DMS114 treated with DMSO at 0.1 percent for 48 hours (cell line): ENCODE measurements at regions not wholly inside any gene's neighbourhood (a gene's known extent, or its start where the extent isn't known, plus 50 kb on each side); places are given as distances from the start of the nearest gene placed in this dataset.
"Not testable (repeated sequence)": the region's sequence is repeated elsewhere in the genome, so short reads cannot be mapped to it uniquely, and the experiment has no call there.

Source experiments
- DNase-seq: peaks from one replicate; lab custom pipeline; 2025; ENCODE audit not compliant: unreplicated experiment; lab: John Stamatoyannopoulos, UW

DNA sequence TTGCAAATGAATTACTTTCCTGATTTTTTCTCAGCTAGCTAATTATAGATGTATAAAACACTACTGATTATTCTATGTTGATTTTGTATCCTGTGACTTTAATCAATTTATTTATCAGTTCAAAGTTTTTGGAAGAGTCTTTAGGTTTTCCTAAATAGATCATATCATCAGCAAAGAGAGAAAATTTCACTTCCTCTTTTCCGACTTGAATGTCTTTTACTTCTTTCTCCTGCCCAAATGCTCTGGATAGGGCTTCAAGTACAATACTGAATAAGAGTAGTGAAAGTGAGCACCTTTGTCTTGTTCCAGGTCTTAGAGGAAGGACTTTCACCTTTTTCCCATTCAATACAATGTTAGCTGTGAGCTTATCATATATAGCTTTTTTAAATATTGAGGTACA is 417.9 kb downstream of the PDGFC start:
- DNase-seq: no peak

DNA sequence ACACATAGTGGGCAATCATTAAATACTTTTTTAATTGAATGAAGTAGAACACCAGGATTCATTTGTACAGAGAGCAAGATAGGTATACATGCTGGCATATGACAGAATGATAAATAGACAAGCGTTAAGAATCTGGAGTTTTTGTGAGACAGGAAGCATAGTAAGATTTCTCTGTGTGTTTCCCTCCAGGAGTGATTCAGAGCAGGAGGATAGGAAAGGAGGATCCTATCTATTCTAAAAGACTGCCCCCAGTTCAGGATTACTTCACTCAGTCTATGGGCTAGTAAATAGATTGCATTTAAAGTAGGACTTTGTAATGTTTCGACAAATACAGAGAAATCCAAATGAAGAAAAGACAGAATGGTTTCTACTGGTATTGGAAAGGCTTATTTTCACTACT is 423.7 kb downstream of the PDGFC start:
- no peak for DNase-seq

DNA sequence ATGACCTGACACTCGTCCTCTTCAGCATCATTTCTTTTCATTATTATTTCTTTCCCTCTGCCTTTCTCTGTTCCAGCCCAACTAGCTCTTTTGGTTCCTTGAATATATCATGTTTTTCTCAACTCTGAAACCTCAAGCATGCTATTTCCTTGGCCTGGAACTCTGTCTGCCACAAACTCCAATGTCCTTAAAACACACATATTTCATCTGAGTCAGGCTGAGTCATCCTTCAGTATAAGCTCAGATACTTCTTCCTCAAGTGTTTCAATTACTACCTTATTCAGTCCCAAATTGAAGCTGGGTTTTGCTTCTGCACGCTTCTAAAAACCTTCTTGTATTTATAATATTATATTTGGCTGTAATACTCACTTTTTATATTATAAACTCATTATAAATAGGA is 424.2 kb downstream of the PDGFC start:
- DNase-seq: no peak

DNA sequence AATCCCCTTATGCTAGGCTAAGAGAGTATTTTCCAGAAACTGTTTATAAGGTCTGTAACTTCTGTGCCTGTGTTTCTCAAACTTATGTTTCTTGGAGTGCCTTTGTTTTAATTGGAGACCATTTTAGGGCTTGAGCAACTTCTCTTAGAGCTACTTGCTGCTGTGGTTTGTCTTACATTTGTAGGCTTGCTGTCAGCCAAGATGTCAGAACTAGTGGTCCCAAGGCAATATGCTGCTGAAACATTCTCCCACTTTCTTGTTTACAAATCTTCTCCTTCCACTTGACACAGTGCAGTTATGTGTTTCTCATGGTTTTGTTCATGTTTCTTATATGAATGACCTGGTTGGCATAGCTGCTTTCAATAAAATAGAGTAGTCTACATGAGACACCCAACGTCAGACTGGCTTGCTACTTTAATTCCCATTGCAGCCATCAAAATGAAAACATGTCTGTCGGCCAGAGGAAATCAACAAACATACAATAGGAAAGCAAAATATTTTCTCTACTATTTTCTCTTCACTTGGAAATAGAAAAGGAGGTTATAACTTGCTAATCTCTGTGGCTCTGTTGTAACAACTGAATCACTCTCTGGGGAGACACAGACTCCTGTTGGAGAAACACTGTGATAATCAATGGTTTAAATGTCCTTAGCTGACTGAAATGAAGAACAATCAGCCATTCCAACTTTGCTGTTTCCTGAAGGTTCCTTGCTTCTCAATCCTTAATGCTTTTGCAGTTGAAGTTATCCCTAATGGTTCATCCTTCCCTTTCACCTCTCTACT is 426.4 kb downstream of the PDGFC start:
- DNase-seq: no peak

DNA sequence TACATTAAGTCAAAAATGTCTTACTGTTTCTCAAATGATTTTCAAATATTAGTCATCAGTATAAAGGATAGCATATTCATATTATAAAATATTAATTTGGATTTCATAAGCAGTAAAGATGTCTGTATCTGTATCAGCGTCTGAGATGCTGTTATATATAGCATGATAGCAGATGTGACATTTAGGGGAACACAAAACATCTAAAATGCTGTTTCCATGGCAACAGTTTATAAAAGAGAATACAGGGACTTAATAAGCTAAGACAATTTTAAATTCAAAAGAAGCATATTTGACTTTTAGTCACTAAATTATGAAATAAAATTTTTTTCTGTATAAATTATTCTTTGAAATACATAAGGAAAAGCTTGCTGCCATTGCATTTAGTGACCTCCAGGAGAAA is 432.2 kb downstream of the PDGFC start:
- DNase-seq: no peak

DNA sequence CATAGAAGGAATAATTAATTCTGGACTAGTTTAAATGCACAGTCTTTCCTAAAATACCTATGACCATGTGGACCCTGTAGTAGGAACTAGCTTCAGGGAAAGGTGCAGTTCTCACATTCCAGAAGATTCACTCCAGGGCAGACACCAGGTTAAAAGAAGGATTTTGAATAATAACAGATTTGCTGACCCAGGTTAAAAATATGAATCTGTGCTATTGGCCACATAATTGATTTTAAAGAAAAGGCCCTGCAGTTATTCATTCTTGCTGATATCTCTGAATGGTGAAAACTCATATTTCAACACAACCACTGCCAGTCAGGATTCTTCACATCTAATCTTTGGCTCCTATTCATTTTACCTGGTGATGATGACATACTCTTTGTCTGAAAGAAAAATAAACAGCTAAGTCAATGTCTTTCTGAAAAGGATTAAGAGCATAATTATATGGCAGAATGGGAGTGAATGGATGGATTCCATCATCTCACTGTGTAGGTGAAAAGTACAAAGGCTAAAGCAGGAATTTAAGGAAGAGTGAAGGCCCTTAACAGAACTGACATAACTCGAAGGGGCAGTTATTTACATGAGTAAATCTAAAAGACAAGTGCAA is 432.8 kb downstream of the PDGFC start:
- peak; percentile 87 for DNase-seq

DNA sequence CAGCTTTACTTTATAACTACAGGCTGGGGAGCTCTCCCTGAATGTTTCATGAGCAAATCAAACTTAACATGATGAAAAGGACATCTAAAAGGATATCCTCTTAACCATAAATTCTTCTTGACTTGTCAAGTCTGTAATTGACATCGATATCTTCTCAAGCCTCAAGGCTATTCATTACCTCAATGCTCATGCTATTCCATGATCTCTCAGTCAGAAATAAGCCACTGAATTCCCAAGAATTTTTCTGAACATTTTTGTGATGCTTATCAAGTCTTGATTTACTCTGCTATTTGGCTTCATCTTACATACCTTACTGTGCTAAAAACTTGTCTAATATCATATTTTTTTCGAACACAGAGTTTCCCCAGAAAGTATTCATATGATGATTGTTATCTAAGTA is 433.4 kb downstream of the PDGFC start:
- peak; percentile 87 for DNase-seq

DNA sequence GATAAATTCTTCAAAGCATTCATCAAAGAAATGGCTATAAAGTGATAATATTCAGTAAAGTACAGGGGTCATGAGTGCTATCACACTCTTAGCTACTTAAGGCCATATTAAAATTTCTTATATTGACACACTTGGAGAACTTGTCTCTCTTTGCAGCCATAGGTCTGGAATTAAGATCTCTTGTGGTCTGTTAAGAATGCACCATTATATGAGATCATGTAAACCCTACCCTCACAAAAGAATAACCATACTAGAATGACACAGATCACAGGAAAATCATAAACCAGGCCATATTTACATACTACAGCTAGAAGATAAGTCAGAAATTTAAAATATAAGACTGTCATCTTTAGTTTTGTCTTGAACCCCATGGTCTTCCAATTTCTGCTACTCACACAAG is 434.3 kb downstream of the PDGFC start:
- no peak for DNase-seq

DNA sequence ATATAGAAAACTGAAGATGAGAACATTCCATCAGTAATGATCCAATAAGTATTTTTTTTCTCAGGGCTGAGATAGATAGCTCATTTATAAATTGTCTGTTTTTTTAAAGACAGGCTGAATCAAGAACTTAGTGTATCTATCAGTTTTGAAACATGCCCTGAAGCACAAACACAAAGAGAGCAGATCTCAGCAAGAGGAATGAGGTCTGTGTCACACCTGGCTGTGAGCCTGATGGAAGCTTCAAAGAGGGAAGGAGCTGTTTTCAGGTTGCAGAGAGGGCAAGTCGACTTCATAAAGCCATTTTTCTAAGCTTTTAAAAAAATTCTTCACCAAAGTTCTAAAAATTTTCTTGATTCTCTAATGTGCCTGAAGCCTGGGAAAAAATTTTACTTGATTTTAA is 434.9 kb downstream of the PDGFC start:
- DNase-seq: no peak

DNA sequence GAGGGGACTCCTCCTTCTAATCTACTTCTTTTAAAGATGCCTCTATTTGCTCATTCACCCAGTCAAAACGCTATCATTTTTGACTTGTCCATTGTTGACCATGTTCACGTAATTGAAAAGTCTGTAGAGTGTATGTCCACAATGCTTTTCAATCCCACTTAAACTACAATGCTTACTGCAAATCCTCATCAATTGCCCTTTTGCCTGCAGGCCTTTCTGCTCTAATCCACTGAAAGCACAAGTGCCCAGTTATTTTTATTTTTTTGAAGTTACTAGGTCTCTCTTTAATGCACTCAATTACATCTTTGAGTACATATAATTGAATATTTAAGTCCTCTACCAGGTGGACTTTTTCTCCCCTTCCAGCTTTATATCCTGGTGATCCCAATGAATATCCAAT is 437.4 kb downstream of the PDGFC start:
- DNase-seq: no peak

DNA sequence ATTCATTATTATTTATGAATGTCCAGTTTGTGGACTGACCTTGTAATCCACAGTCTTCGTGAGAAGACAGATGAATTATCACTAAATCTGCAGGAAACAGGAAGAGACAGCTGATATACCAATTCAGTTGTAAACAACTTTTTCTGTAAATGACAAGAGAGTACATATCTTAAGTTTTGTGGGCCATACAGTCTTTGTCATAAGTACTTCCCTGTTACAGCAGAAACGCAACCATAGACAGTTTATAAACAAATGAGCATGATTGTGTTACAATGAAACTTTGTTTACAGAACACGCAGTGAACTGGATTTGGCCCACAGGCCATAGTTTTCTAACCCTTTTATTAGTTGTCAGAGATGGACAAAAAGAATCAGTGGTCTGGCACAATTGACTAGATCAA is 443.4 kb downstream of the PDGFC start:
- no peak for DNase-seq

DNA sequence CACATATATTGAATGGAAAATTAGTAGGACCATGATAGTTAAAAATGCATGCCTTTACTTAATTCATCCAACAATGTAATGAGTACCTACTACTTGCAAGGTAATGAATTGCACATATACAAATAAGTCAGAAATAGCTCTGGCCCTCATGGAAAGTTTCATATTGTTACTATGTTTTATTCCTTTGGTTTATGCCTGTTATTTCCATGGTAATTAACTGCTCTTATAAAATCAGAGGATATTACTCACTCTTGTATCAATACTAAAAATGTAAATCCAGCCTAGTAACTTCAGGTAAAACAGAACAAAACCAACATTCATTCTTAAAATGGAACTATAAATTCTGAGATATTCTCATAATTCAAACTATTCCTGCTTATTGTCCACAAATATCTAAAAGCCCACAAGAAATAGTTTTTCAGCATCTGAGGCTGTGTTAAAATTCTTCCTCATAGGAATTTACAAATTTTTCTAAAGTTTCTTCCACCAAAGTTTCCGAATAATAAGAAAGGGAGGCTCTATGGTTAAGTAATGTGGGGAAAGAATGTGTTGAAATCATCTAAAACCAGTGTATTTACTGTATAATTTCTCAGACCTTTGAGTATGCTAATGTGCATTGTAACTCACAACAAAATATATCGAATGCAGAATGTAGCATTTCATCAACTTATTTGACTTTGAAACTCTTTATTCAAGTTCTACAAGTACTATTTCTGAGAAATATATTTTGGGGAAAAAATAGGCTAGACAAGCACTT is 444.2 kb downstream of the PDGFC start:
- DNase-seq: no peak

DNA sequence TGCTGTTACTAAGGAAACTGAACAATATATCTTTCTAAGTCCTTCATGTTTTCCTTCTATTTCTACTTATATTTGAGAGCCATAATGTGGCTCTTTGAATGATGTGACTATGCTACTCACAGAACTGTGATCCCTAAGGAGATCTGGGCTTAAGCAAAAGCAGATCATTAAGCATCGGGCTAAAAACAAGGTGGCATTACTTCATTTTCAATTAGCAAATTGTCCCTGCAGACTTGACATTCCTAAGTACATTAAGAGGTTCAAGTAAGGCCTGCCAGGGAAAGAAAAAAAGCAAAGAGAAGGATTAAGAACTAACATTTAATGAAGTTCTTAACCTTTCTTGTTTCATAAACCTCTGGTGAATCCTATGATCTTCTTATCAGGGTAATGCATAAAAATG is 447.6 kb downstream of the PDGFC start:
- DNase-seq: no peak

DNA sequence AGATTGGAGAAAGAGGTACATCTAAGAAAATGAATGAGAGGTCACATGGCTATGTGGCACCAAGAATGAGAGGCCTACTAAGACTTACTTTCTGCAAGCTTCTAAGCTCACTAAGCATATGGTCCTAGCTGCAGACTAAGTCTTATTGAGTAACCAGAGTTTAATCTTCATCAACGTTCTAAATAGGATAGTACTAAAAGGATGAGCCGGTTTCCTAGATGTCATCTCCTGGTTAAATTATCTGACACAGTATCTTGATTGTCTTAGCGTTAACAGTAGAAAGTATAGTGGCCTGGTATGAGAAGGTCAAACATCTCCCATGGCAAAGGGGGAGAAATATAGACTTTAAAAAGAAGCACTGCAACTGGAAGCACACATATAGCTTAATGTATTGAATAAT is 448.1 kb downstream of the PDGFC start:
- no peak for DNase-seq

DNA sequence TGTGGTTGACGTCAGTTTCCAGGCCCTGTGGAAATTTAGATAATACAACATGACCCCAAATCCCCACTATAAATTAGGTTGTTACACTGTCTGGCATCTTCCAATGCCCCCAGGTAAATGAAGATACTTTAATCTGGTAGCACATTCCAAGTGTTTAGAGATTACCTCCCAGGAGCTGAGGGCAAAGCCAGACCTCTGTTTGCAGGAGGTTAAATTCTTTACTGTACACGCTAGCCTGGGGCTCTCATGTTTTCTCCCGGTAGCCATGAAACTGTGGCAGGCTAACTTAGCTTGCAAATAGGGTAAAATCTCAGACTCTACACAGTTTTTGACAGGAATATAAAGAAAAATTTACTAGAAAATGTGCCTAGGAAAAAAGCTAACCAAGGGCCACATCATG is 450.0 kb downstream of the PDGFC start:
- no peak for DNase-seq

DNA sequence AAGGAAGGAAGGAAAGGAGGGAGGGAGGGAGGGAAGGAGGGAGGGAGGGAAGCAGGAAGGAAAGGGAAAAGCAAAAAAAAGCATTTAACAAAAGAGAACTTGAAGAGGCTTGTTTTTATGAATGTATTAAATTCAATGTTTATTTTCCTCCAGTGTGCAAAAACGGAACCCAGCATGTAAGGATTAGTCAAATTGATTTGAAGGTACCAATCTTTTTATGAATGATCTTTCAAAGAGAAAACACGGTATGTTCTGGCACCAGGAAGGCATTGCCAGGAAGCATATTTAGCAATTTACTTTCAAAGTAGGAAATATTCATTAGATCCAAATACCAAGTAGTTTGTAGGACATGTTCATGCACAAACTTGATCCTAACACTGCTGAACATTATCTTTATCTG is 453.6 kb downstream of the PDGFC start:
- DNase-seq: no peak

DNA sequence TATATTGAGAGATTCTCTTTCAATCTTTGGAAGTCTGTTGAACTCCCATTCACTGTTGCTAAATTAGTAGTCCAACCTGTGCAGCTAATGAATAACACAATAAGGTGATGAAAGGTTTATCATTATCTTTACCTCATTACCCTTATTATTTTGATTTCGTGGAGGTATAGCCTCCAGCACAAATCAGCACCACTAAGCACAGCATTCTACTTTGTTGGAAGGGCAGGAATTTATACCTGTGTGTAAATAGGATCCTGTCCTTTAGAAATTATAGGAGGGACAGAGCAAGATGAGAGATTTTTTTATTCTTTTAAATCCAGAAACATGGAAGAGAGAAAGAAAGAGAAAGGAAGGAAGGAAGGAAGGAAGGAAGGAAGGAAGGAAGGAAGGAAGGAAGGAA is 454.1 kb downstream of the PDGFC start:
- no peak for DNase-seq

DNA sequence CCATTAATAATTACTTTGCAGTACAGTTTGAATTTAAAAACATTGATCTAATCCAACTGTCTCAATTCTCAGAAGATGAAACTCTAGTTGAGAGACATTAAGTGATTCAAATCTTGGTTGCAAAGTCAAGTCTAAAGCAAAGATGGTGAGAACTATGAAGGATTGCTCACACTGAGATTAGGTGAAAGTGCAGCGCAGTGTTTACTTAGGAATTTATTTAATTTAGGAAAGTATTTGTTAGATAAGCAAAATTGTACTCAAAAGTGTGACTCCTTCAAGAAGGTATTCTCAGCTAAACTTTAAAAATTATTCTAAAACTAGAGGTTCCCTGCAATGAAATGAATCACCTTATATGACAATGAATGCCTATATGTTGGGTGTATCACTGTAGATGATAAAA is 454.9 kb downstream of the PDGFC start:
- DNase-seq: no peak

DNA sequence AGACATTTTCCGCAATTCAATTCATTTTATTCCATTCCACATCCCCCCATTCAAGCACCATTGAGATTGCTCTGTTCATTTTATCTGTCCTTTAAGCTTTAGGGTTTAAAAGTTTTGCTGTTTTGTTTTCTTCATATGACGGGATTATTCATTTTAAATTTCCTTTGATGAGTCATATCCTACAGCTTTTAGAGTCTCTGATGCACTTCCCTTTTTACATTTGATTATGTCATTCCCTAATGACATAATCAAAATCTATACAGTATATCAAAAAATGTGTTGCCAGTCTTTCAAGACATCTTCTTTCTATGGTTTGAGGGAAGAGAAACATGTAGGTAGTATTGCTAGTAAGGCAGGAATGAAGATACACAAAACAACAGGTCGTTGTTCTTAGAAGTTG is 456.3 kb downstream of the PDGFC start:
- no peak for DNase-seq

DNA sequence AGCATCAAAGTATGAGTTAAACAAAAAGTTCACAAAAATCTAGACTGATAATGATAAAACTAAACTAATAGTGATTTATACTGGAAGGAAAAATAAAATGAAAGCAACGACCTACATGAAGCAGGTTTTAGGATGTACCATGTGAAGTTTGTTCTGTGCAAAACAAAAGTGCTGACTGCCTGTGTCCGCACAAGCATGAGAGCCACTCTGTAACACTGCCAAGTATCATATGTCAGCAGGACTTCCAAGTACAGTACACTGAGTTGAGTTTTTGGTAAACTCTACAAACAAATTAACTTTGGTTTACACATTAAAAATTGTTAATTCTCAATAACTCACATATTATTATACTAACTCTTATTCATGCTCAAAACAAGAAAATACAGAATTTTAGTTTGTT is 459.0 kb downstream of the PDGFC start:
- DNase-seq: no peak

DNA sequence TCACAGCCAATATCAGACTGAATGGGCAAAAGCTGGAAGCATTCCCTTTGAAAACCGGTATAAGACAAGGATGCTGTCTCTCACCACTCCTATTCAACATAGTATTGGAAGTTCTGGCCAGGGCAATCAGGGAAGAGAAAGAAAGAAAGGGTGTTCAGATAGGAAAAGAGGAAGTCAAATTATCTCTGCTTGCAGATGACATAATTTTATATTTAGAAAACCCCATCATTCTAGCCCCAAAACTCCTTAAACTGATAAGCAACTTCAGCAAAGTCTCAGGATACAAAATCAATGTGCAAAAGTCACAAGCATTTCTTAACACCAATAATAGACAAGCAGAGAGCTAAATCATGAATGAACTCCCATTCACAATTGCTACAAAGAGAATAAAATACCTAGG is 461.7 kb downstream of the PDGFC start:
- not testable (repeated sequence) for DNase-seq

DNA sequence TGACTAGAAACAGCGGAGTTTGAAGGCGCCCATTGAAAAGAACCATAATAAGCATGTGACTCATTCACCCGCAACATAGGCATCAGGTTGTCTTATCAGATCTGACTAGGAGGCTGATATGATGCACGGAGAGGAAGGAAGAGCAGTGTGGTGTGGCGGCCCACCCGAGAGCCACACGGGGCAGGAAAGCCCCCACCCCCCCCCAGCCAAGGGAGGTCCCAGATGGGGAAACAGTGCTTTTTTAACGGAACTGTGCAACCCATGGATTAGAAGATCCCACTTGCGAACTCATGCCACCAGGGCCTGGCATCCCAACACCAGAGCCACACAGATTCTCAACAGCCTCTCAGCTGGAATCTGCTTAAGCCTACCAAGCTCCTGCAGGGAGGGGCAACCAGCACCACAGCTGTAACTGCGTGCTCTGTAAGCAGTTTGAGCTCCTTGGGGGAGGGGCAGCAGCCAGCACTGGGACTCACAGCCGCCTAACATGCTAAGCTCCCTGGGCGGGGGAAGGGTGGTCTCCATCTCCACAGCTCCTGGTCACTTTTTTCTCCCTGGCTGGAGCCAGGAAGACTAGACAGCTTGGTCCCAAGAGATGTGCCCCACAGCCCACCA is 466.2 kb downstream of the PDGFC start:
- DNase-seq: no peak
